Uterus (tissue), 3 donors: ENCODE measurements at regions not wholly inside any gene's neighbourhood (a gene's known extent, or its start where the extent isn't known, plus 50 kb on each side); places are given as distances from the start of the nearest gene placed in this dataset.

Experiments used
- DNase-seq, 2 donors: peaks; one replicate each; pipeline ENCODE4 v3.0.0-alpha.2; 2019 to 2020
- H3K27ac ChIP-seq, 2 donors: fragments of 200-600 bp; sonication (generic); 1 replicate in 1 of 2; 2 replicates in 1 of 2; pipeline ENCODE4 v1.5.1; 2016 to 2018
- H3K27me3 ChIP-seq, 2 donors: fragments of 200-600 bp; sonication (generic); one replicate each; pipeline ENCODE4 v1.5.1; 2018 to 2019; ENCODE audit warnings: control low read depth in 1 of 2
- H3K36me3 ChIP-seq, 2 donors: fragments of 200-600 bp; sonication (generic); one replicate each; pipeline ENCODE4 v1.5.1; 2019; ENCODE audit warnings: control low read depth in 1 of 2
- H3K4me1 ChIP-seq, 2 donors: fragments of 200-600 bp; sonication (generic); one replicate each; pipeline ENCODE4 v1.5.1; 2018 to 2019; ENCODE audit warnings: control low read depth in 1 of 2
- H3K4me3 ChIP-seq, 2 donors: fragments of 200-600 bp; sonication (generic); 1 replicate in 1 of 2; 2 replicates in 1 of 2; pipeline ENCODE4 v1.5.1; 2018 to 2019; ENCODE audit warnings: mild to moderate bottlenecking in 1 of 2
- H3K9me3 ChIP-seq, 2 donors: fragments of 200-600 bp; sonication (generic); one replicate each; pipeline ENCODE4 v1.5.1; 2019; ENCODE audit warnings: control low read depth in 1 of 2
- POLR2A ChIP-seq, 2 donors: fragments of 450-650 bp; IDR thresholded peaks; one replicate each; pipeline ENCODE4 v1.6.1; 2016; ENCODE audit warnings: antibody characterized with exemption in 2 of 2, mild to moderate bottlenecking in 1 of 2, moderate library complexity in 1 of 2
- intact Hi-C: fragments of 100-400 bp; cut with DNase I; formaldehyde crosslinking; loops from one replicate; pipeline ENCODE4 v1.15.1; 2023; ENCODE audit warnings: low total_unique reads
- TF ChIP-seq, protein P1 (sequence below), 4 experiments: fragments of 200-600 bp in 2 of 4; fragments of 450-650 bp in 2 of 4; sonication (generic) in 2 of 4; IDR thresholded peaks; one replicate each; pipeline ENCODE4 v1.5.1; 2016 to 2019; ENCODE audit warnings: antibody characterized with exemption in 4 of 4, mild to moderate bottlenecking in 2 of 4, moderate library complexity in 1 of 4
- donor health status: DM: yes; HTN: yes; CAD: no.

DNA sequence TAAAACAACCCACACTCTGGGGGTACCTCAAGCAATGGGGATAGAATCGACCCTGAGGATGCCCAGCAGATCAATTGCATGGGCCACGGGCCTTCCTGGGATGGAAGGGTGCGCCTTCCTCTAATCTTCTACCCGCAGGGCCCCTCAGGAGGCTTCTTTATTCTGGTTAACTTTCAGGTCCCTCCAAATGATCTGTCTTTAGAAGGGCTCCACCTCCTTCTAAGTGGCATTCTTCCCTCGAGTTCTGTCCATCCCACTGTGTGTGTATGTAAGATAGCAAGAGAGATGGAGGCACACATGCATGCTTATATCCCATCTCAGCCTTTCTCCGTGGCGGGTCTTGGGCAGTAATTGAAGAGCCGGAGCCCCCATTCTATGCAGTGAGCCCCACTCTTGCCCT lies 125.7 kb downstream of the MRM1 start:
- Histone ChIP-seq H3K4me3 (no peak overlapping the region), H3K4me1 (no peaks in the 10 kb centered on the region), H3K36me3 (no peaks in the 10 kb centered on the region), H3K27me3 (no peaks in the 10 kb centered on the region), H3K27ac (no peak overlapping the region), H3K9me3 (no peaks in the 10 kb centered on the region)
- TF ChIP-seq, protein P1, sequence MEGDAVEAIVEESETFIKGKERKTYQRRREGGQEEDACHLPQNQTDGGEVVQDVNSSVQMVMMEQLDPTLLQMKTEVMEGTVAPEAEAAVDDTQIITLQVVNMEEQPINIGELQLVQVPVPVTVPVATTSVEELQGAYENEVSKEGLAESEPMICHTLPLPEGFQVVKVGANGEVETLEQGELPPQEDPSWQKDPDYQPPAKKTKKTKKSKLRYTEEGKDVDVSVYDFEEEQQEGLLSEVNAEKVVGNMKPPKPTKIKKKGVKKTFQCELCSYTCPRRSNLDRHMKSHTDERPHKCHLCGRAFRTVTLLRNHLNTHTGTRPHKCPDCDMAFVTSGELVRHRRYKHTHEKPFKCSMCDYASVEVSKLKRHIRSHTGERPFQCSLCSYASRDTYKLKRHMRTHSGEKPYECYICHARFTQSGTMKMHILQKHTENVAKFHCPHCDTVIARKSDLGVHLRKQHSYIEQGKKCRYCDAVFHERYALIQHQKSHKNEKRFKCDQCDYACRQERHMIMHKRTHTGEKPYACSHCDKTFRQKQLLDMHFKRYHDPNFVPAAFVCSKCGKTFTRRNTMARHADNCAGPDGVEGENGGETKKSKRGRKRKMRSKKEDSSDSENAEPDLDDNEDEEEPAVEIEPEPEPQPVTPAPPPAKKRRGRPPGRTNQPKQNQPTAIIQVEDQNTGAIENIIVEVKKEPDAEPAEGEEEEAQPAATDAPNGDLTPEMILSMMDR (IDR thresholded peaks at IDR 0.05): no peak
- no peak for TF ChIP-seq POLR2A (IDR thresholded peaks at IDR 0.05)
- DNase-seq: no peak
- intact Hi-C loops: no loop called here

DNA sequence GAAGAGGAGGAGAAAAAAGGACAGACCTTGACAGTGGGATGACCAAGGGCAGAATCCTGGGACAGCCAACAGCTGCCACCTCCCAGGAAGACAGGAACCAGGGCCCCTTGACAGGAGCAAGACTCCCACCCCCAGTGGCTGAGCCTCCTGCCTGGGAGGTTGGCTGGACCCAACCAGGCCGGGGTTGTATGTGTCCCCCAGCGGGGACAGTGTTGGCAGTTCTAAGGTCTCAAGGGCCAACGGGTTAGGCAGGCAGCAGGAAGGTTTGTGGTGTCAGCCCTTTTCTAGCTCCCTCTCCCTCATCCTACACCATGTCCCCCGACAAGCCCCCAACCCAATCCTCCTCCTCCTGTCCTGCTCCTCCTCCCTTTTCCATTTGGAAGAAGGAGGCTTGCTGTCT lies 126.2 kb downstream of the MRM1 start:
- H3K27me3 ChIP-seq: no peaks in the 10 kb centered on the region

DNA sequence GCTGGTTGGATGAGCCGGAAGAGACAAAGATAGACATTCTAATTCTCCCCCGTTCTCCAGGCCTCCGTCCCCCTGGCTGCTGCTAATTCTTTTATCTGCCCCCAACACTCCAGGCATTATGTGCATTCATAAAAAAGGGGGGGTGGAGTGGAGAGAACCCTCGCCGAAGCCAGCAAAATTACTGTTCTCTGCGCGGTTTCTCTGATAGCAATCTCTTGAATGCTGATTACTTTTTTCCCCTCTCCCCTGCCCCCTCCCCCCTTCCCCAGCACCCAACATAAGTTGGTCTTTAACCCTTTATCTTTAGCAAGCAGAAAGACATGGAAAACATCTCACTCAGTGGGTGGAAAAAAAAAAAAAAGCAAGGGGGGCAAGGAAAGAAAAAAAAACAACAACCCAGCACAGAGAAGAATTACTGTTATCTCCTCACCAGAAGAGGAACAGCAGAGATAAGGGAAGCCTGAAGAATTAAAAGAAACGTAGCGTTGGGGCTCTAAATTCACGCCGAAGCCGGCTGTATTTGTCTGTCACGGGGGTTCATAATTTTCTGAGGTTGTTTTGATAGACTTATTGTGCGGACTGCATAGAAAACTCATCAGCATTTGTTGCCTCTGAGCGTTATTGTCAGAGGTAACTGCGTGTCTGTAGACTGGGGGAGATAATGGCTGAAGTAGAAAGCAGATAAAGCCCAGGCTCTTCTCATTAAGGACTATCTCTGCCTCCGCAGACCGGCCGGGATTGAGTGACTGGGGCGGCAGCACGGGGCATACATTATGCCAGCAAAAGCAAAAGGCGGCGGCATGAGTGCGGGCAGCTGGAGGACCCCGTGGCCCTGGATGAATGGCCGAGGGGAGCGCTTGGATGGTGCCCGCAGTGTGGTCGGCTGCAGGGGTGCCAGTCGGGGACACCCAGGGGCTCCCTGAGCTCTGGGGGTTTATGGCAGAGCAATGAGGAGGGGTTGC lies 126.9 kb downstream of the MRM1 start:
- Histone ChIP-seq H3K4me1 (no peaks in the 10 kb centered on the region), H3K27me3 (no peaks in the 10 kb centered on the region), H3K36me3 (no peaks in the 10 kb centered on the region), H3K9me3 (no peaks in the 10 kb centered on the region), H3K27ac (no peak overlapping the region), H3K4me3 (no peak overlapping the region)
- DNase-seq: no peak
- TF ChIP-seq, protein P1 (IDR thresholded peaks at IDR 0.05): no peak
- intact Hi-C loops: no loop called here

More for the DNA sequence above, 126.2 kb downstream of the MRM1 start:
- no peak overlapping the region for H3K4me3 ChIP-seq
- intact Hi-C loops: no loop called here
- no peaks in the 10 kb centered on the region for H3K9me3 ChIP-seq
- H3K36me3 ChIP-seq: no peaks in the 10 kb centered on the region
- no peak overlapping the region for H3K27ac ChIP-seq
- TF ChIP-seq, protein P1 (IDR thresholded peaks at IDR 0.05): no peak
- TF ChIP-seq POLR2A (IDR thresholded peaks at IDR 0.05): no peak
- no peaks in the 10 kb centered on the region for H3K4me1 ChIP-seq
- DNase-seq: no peak

DNA sequence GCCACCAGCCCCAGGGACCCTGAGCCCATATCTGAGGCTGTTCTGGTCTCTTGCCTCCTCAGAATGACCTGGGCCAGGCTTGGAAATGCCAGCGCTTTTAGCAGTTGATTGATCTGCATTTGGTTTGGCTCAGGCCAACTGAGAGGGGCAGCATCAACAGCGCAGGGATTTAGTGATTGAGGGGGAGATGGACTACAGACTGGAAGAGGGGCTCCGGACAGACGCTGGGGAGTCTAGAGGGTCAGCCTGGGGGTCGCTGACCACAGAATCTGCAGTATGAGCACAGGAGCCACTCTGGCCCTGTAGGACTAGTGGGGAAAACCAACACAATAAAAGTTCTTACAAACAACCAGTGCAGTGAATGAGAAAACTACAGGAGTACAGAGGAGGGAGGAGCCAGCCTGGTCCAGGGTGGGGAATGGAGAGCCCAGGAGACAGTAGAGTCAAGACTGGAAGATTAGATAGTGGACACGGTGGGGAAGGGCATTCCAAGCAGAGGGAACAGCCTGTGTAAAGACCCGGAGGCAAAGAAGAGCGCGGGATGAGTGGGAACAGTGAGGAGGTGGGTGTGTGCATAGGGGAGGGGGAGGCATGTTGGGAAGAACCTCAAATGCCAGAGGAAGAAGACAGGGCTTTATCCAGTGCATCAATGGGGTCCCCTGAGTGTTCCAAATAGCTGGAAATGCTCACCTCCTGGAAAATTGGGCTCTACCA lies 128.9 kb downstream of the MRM1 start:
- Histone ChIP-seq H3K4me3 (no peak overlapping the region), H3K4me1 (no peaks in the 10 kb centered on the region), H3K36me3 (no peaks in the 10 kb centered on the region), H3K27ac (no peak overlapping the region), H3K9me3 (no peaks in the 10 kb centered on the region), H3K27me3 (no peaks in the 10 kb centered on the region)
- DNase-seq: no peak
- intact Hi-C loops: no loop called here
- TF ChIP-seq POLR2A (IDR thresholded peaks at IDR 0.05): no peak
- TF ChIP-seq, protein P1 (IDR thresholded peaks at IDR 0.05): no peak
